IMR-90 (cell line): ENCODE measurements at regions not wholly inside any gene's neighbourhood (a gene's known extent, or its start where the extent isn't known, plus 50 kb on each side); places are given as distances from the start of the nearest gene placed in this dataset.
A peak's percentile ranks its signal among the peaks of the same experiment; 100 is the strongest.

ENCODE experiments used
- ATAC-seq: fragments of 200-7000 bp; cut with Tn5 transposase; 2 replicates; pipeline ENCODE4 v1.9.1; 2020; ENCODE audit warnings: low read depth, mild to moderate bottlenecking, moderate library complexity
- BruUV-seq: library from RNA; stranded (reverse); fragments of 400-500 nt; replicated peaks from 2 replicates; lab custom pipeline; 2021; lab: Mats Ljungman, UMichigan
- CTCF ChIA-PET: fragments of 300-600 bp; formaldehyde crosslinking; extraction: SDS; loops from one replicate; lab custom pipeline; 2021; ENCODE audit warnings: antibody characterized with exemption; lab: Yijun Ruan, JAX
- POLR2A ChIA-PET: fragments of 300-600 bp; sonication (Branson Sonifier 250); formaldehyde crosslinking; loops from one replicate; lab custom pipeline; 2022; ENCODE audit warnings: antibody characterized with exemption; ENCODE audit not compliant: unreplicated experiment; lab: Charles Lee
- DNase-seq: peaks from one replicate; pipeline ENCODE4 v3.0.0; 2013
- H2AFZ ChIP-seq: replicated peaks from 2 replicates; pipeline ENCODE3; 2013; ENCODE audit warnings: low read length, mild to moderate bottlenecking; ENCODE audit not compliant: poor library complexity
- H2AK5ac ChIP-seq: 2 replicates; pipeline ENCODE4 v1.6.1; 2013; ENCODE audit warnings: low read depth, low read length, inconsistent platforms
- H2AK9ac ChIP-seq: replicated peaks from 2 replicates; pipeline ENCODE3; 2013; ENCODE audit warnings: mild to moderate bottlenecking, low read depth, low read length, moderate library complexity; ENCODE audit not compliant: poor library complexity
- H2BK120ac ChIP-seq: 2 replicates; pipeline ENCODE4 v1.6.1; 2013; ENCODE audit warnings: low read depth, low read length, inconsistent platforms
- H2BK15ac ChIP-seq: 3 replicates; pipeline ENCODE4 v1.6.1; 2013; ENCODE audit warnings: low read depth, low read length, inconsistent platforms
- H2BK20ac ChIP-seq: 2 replicates; pipeline ENCODE4 v1.6.1; 2013; ENCODE audit warnings: low read depth, mild to moderate bottlenecking, inconsistent platforms, low read length, moderate library complexity
- H2BK5ac ChIP-seq: 2 replicates; pipeline ENCODE4 v1.6.1; 2013; ENCODE audit warnings: mild to moderate bottlenecking, low read depth, low read length, inconsistent platforms; ENCODE audit not compliant: poor library complexity, severe bottlenecking
- H3K14ac ChIP-seq: replicated peaks from 2 replicates; pipeline ENCODE4 v1.6.1; 2013; ENCODE audit warnings: low read depth, low read length, inconsistent platforms
- H3K18ac ChIP-seq: 2 replicates; pipeline ENCODE4 v1.6.1; 2013; ENCODE audit warnings: low read depth, low read length, control low read depth
- H3K23ac ChIP-seq: 2 replicates; pipeline ENCODE4 v1.6.1; 2013; ENCODE audit warnings: low read depth, low read length, inconsistent platforms
- H3K27ac ChIP-seq: 2 replicates; pipeline ENCODE4 v1.5.1; 2013; ENCODE audit warnings: mild to moderate bottlenecking, control low read depth, low read length; ENCODE audit not compliant: insufficient read depth
- H3K27me3 ChIP-seq: 2 replicates; pipeline ENCODE4 v1.6.1; 2013; ENCODE audit warnings: low read length; ENCODE audit not compliant: control insufficient read depth, insufficient read depth
- H3K36me3 ChIP-seq: 2 replicates; pipeline ENCODE4 v1.6.1; 2013; ENCODE audit warnings: low read length, mixed read lengths; ENCODE audit not compliant: control insufficient read depth, insufficient read depth
- H3K4ac ChIP-seq: 2 replicates; pipeline ENCODE4 v1.6.1; 2013; ENCODE audit warnings: low read depth, low read length, inconsistent platforms
- H3K4me1 ChIP-seq: 2 replicates; pipeline ENCODE4 v1.6.1; 2013; ENCODE audit warnings: low read length, mixed read lengths; ENCODE audit not compliant: control insufficient read depth, insufficient read depth
- H3K4me2 ChIP-seq: 2 replicates; pipeline ENCODE4 v1.6.1; 2013; ENCODE audit warnings: low read depth, mild to moderate bottlenecking, control low read depth, low read length, moderate library complexity
- H3K4me3 ChIP-seq: 2 replicates; pipeline ENCODE4 v1.5.1; 2013; ENCODE audit warnings: low read depth, mild to moderate bottlenecking, control low read depth, low read length, moderate library complexity; ENCODE audit not compliant: insufficient read depth
- H3K56ac ChIP-seq: 2 replicates; pipeline ENCODE4 v1.6.1; 2013; ENCODE audit warnings: low read length, inconsistent platforms; ENCODE audit not compliant: insufficient read depth; ENCODE audit errors: extremely low read depth
- H3K79me1 ChIP-seq, 2 experiments: 2 replicates each; pipeline ENCODE4 v1.6.1; 2013; ENCODE audit warnings: low read length in 2 of 2, inconsistent platforms in 1 of 2, low read depth in 1 of 2
- H3K9ac ChIP-seq: 2 replicates; pipeline ENCODE4 v1.6.1; 2013; ENCODE audit warnings: low read depth, low read length, control low read depth
- H3K9me1 ChIP-seq: 2 replicates; pipeline ENCODE4 v1.6.1; 2013; ENCODE audit warnings: low read length, inconsistent platforms; ENCODE audit not compliant: insufficient read depth
- H3K9me3 ChIP-seq: 2 replicates; pipeline ENCODE4 v1.6.1; 2013; ENCODE audit warnings: low read length; ENCODE audit not compliant: control insufficient read depth, insufficient read depth
- H4K20me1 ChIP-seq: 2 replicates; pipeline ENCODE4 v1.6.1; 2013; ENCODE audit warnings: low read length, inconsistent platforms; ENCODE audit not compliant: insufficient read depth
- H4K5ac ChIP-seq: 2 replicates; pipeline ENCODE4 v1.6.1; 2013; ENCODE audit warnings: mild to moderate bottlenecking, low read depth, low read length, control low read depth
- H4K8ac ChIP-seq, 2 experiments: 2 replicates each; pipeline ENCODE4 v1.6.1; 2013; ENCODE audit warnings: low read depth in 2 of 2, low read length in 2 of 2, control low read depth in 1 of 2, inconsistent platforms in 1 of 2
- H4K91ac ChIP-seq: 2 replicates; pipeline ENCODE4 v1.6.1; 2013; ENCODE audit warnings: low read depth, low read length, inconsistent platforms; ENCODE audit not compliant: insufficient read depth
- BHLHE40 ChIP-seq: fragments of 150-350 bp; IDR thresholded peaks from 2 replicates; pipeline ENCODE4 v1.6.1; 2016; ENCODE audit warnings: mild to moderate bottlenecking, low read depth, low read length
- CEBPB ChIP-seq: IDR thresholded peaks from 2 replicates; pipeline ENCODE4 v1.6.1; 2012; ENCODE audit warnings: low read depth, low read length, improper control_type of control experiment
- MAFK ChIP-seq: IDR thresholded peaks from 2 replicates; pipeline ENCODE4 v1.6.1; 2012; ENCODE audit warnings: low read depth, low read length, improper control_type of control experiment
- MAZ ChIP-seq: IDR thresholded peaks from 2 replicates; pipeline ENCODE4 v1.6.1; 2012; ENCODE audit warnings: low read depth, mild to moderate bottlenecking, low read length, improper control_type of control experiment, moderate library complexity, borderline replicate concordance
- MXI1 ChIP-seq: IDR thresholded peaks from 2 replicates; pipeline ENCODE4 v1.6.1; 2012; ENCODE audit warnings: low read depth, mild to moderate bottlenecking, low read length, moderate library complexity, borderline replicate concordance
- RAD21 ChIP-seq: IDR thresholded peaks from 2 replicates; pipeline ENCODE4 v1.6.1; 2012; ENCODE audit warnings: low read length, improper control_type of control experiment
- RCOR1 ChIP-seq: IDR thresholded peaks from 2 replicates; pipeline ENCODE4 v1.6.1; 2012; ENCODE audit warnings: mild to moderate bottlenecking, low read length, improper control_type of control experiment; ENCODE audit not compliant: insufficient replicate concordance
- USF2 ChIP-seq: fragments of 150-350 bp; IDR thresholded peaks from 2 replicates; pipeline ENCODE4 v1.6.1; 2017; ENCODE audit warnings: mild to moderate bottlenecking, antibody characterized with exemption, low read length, low read depth
- WGBS, 2 experiments: methylation state at CpG; one replicate each; pipeline versions ENCODE4 v1.1.5 to v1.1.7; 2013; ENCODE audit warnings: missing lambda C conversion rate in 2 of 2; ENCODE audit not compliant: insufficient read length in 1 of 2; ENCODE audit errors: extremely low coverage in 2 of 2; 5-methylcytosine and 5-hydroxymethylcytosine counted together
- dilution Hi-C: fragments of 300-500 bp; cut with HindIII; formaldehyde crosslinking; loops from one replicate; pipeline ENCODE4 v1.14.3; 2018; ENCODE audit warnings: low sequenced_read_pairs; ENCODE audit not compliant: unreplicated experiment
- in situ Hi-C: fragments of 300-500 bp; cut with MboI; formaldehyde crosslinking; loops from 3 replicates; pipeline ENCODE4 v1.14.3; 2019; ENCODE audit warnings: low sequenced_read_pairs, inconsistent platforms, mixed read lengths
- intact Hi-C: fragments of 100-400 bp; cut with micrococcal nuclease; formaldehyde crosslinking; loops from 2 replicates; pipeline ENCODE4 v1.10.0; 2022
- TF ChIP-seq, protein P1 (sequence below): fragments of 150-350 bp; IDR thresholded peaks from 2 replicates; pipeline ENCODE4 v1.6.1; 2016; ENCODE audit warnings: low read depth, mild to moderate bottlenecking, low read length, moderate library complexity, borderline replicate concordance

DNA sequence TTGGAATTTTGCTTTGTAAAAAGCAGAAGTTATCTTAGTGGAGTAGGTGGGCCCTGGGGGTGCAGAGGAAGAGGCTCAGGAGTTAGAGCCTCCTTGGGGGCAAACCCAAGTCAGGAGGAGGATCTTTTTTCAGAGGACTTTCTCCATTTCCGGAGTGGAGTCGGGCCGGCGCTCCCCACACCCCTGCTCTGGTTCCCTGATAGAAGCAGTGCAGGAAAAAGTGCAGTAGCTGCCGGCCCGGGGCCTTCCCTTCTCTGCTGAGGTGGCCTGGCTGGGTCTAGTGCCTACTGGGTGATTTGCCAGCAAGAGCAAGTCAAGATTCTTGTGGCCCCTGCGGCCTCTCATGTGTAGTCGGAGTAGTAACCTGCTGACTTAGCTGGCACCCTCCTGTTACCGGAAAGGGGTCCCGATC is 124.2 kb upstream of the HS6ST1 start:
- Histone ChIP-seq H3K56ac (no peak overlapping the region), H3K27ac (no peak overlapping the region), H2AFZ (peak overlapping the region; percentile 61), H3K36me3 (no peaks in the 10 kb centered on the region), H3K9me3 (no peaks in the 10 kb centered on the region), H4K20me1 (no peaks in the 10 kb centered on the region), H3K4me2 (no peak overlapping the region), H3K9me1 (no peaks in the 10 kb centered on the region; the same call in 1 of the 2 replicates), H3K14ac (peak overlapping the region; percentile 63), H2AK5ac (no peak overlapping the region), H2BK20ac (0 out of 2 replicates have a peak overlapping the region, but pooled peaks have one; percentile 18), H2AK9ac (no peak overlapping the region), H3K23ac (no peak overlapping the region), H4K91ac (peak overlapping the region; percentile 54), H3K27me3 (peaks cover 2% of the 10 kb centered on the region; the same call in 1 of the 2 replicates), H4K5ac (peak overlapping the region; percentile 25; the same call in 1 of the 2 replicates), H3K4me3 (no peak overlapping the region), H3K4ac (peak overlapping the region; percentile 56), H4K8ac (peak overlapping the region in 1 of 2 experiments; percentile 78; a peak in 2 of 4 replicates), H3K4me1 (peaks cover 10% of the 10 kb centered on the region; the same call in 1 of the 2 replicates), H2BK120ac (peak overlapping the region; percentile 64; the same call in 1 of the 2 replicates), H3K79me1 (no peaks in the 10 kb centered on the region), H2BK5ac (no peak overlapping the region), H2BK15ac (no peak overlapping the region), H3K18ac (peak overlapping the region; percentile 4; the same call in 1 of the 2 replicates), H3K9ac (no peak overlapping the region)
- BruUV-seq, result no TSS peak
- intact Hi-C loops (no loop called here), in situ Hi-C loops (no loop called here), dilution Hi-C loops (no loop called here)
- ChIA-PET POLR2A (no interaction called here), CTCF (no interaction called here)
- WGBS, 2 experiments, result 46% methylated on average over 8 of the region's 10 CpGs; no CpG with 5 or more reads in 1 of the 2 experiments
- DNase-seq (no peak), ATAC-seq (peak; percentile 33)
- TF ChIP-seq MAFK (no peak), BHLHE40 (no peak), RCOR1 (no peak), MAZ (no peak), RAD21 (no peak), CEBPB (no peak), USF2 (no peak), MXI1 (no peak)
- TF ChIP-seq, protein P1, sequence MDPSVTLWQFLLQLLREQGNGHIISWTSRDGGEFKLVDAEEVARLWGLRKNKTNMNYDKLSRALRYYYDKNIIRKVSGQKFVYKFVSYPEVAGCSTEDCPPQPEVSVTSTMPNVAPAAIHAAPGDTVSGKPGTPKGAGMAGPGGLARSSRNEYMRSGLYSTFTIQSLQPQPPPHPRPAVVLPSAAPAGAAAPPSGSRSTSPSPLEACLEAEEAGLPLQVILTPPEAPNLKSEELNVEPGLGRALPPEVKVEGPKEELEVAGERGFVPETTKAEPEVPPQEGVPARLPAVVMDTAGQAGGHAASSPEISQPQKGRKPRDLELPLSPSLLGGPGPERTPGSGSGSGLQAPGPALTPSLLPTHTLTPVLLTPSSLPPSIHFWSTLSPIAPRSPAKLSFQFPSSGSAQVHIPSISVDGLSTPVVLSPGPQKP, result no peak
